Mesothelial cell of epicardium (in vitro differentiated cells): ENCODE measurements at regions not wholly inside any gene's neighbourhood (a gene's known extent, or its start where the extent isn't known, plus 50 kb on each side); places are given as distances from the start of the nearest gene placed in this dataset.

Source experiments
- DNase-seq, 2 experiments: peaks; one replicate each; pipeline ENCODE4 v3.0.0; 2021; ENCODE audit warnings: low spot score in 2 of 2; ENCODE audit not compliant: unreplicated experiment in 2 of 2
- H3K27ac Mint-ChIP-seq: 2 replicates; pipeline ENCODE4 v1.8.0; 2021; ENCODE audit warnings: mixed read lengths
- H3K27me3 Mint-ChIP-seq: 2 replicates; pipeline ENCODE4 v1.8.0; 2021; ENCODE audit warnings: low read depth, mixed read lengths
- H3K36me3 Mint-ChIP-seq: 2 replicates; pipeline ENCODE4 v1.8.0; 2021; ENCODE audit warnings: mixed read lengths
- H3K4me1 Mint-ChIP-seq: 2 replicates; pipeline ENCODE4 v1.8.0; 2021; ENCODE audit warnings: mixed read lengths
- H3K4me3 Mint-ChIP-seq: 2 replicates; pipeline ENCODE4 v1.8.0; 2021; ENCODE audit warnings: mild to moderate bottlenecking, moderate library complexity, mixed read lengths
- H3K9me3 Mint-ChIP-seq: 2 replicates; pipeline ENCODE4 v1.8.0; 2021; ENCODE audit warnings: mixed read lengths
- TF ChIP-seq, protein P1 (sequence below): fragments of 200-600 bp; sonication (generic); IDR thresholded peaks from one replicate; pipeline ENCODE4 v1.5.0; 2021; ENCODE audit warnings: antibody characterized with exemption; ENCODE audit not compliant: unreplicated experiment

DNA sequence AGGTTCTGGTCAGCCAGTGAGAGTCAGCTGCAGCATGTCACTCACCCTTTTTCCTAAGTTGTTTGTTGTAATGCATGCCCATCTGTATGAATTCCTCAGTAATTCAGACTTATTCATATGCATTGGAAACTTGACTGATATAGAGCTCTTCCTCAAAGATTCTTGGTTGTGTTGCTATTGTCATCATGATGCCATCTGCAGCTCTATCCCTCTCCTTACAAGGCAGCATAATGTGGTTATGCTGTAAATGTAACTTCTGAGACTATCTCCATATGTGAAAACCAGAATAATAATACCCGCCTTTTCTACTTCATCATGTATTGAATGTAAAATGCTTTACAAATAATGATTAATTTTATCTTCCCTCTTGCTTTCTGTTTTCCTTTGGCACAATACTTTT is 252.6 kb upstream of the MTPN start:
- H3K36me3 Mint-ChIP-seq: peaks cover 12% of the 10 kb centered on the region
- H3K4me1 Mint-ChIP-seq: no peaks in the 10 kb centered on the region
- no peak for DNase-seq
- no peaks in the 10 kb centered on the region for H3K27me3 Mint-ChIP-seq
- H3K4me3 Mint-ChIP-seq: no peak overlapping the region
- TF ChIP-seq, protein P1, sequence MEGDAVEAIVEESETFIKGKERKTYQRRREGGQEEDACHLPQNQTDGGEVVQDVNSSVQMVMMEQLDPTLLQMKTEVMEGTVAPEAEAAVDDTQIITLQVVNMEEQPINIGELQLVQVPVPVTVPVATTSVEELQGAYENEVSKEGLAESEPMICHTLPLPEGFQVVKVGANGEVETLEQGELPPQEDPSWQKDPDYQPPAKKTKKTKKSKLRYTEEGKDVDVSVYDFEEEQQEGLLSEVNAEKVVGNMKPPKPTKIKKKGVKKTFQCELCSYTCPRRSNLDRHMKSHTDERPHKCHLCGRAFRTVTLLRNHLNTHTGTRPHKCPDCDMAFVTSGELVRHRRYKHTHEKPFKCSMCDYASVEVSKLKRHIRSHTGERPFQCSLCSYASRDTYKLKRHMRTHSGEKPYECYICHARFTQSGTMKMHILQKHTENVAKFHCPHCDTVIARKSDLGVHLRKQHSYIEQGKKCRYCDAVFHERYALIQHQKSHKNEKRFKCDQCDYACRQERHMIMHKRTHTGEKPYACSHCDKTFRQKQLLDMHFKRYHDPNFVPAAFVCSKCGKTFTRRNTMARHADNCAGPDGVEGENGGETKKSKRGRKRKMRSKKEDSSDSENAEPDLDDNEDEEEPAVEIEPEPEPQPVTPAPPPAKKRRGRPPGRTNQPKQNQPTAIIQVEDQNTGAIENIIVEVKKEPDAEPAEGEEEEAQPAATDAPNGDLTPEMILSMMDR: no peak
- H3K27ac Mint-ChIP-seq: no peak overlapping the region
- peaks cover 43% of the 10 kb centered on the region for H3K9me3 Mint-ChIP-seq

DNA sequence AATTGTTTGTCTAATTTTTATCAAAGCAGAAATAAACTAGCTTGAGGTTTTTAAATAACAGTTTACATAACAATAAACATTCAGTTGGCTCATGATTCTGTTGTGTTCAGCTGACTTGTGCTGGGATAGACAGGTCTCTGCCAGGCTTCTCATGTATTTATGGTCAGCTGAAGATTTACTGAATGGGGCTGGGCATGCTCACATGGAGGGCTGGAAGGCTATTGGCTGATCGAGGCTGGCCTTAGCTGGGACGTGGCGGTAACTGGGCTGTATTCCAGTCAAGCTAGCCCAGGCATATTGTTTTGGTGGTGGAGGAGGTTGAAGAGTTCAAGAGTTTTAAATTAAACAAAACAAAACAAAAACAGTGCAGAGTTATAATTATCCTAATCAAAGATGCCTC is 251.0 kb upstream of the MTPN start:
- no peaks in the 10 kb centered on the region for H3K4me1 Mint-ChIP-seq
- H3K27ac Mint-ChIP-seq: no peak overlapping the region
- H3K9me3 Mint-ChIP-seq: peaks cover 40% of the 10 kb centered on the region
- TF ChIP-seq, protein P1: no peak
- H3K4me3 Mint-ChIP-seq: no peak overlapping the region
- H3K27me3 Mint-ChIP-seq: no peaks in the 10 kb centered on the region
- no peak for DNase-seq
- peaks cover 10% of the 10 kb centered on the region for H3K36me3 Mint-ChIP-seq

DNA sequence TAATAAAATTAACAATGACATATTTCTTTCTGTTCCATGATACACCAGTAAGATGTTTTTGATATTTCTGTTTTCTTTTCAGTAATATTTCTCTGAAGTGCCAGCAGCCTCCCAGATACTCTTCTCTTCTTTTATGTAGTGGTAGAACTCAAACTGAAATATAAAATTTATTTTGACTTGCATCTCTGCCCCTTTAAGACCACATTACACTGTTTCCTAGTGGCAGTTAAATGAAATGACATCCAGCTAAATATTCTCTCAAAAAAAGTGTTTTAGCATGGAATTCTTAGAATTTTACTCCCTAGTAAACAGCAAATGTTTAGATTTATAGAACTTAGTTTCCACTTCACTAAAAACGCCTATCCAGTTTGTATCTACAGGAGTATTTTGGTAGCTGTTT is 237.2 kb upstream of the MTPN start:
- H3K27ac Mint-ChIP-seq: no peak overlapping the region
- H3K4me3 Mint-ChIP-seq: no peak overlapping the region
- peaks cover 7% of the 10 kb centered on the region for H3K9me3 Mint-ChIP-seq
- no peak for DNase-seq
- peaks cover 11% of the 10 kb centered on the region for H3K4me1 Mint-ChIP-seq
- H3K36me3 Mint-ChIP-seq: peaks cover 2% of the 10 kb centered on the region
- TF ChIP-seq, protein P1: peak; percentile 51
- no peaks in the 10 kb centered on the region for H3K27me3 Mint-ChIP-seq

DNA sequence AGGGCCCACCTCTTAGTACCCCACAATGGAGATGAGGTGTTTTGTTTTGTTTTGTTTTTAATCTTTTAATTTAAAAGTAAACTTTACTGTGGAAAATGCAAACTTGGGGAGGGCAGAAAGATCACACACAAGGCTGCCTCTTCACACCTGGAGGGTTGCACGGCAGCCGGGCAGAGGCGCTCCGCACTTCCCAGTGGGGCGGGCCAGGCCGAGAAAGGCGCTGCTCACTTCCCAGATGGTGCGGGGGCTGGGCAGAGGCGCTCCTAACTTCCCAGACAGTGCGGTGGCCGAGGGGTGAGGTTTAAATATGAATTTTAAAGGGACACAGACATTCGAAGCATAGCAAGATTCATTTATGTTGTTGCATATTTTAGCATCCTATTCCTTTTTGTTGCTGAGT is 235.9 kb upstream of the MTPN start:
- no peaks in the 10 kb centered on the region for H3K27me3 Mint-ChIP-seq
- TF ChIP-seq, protein P1: no peak

DNA sequence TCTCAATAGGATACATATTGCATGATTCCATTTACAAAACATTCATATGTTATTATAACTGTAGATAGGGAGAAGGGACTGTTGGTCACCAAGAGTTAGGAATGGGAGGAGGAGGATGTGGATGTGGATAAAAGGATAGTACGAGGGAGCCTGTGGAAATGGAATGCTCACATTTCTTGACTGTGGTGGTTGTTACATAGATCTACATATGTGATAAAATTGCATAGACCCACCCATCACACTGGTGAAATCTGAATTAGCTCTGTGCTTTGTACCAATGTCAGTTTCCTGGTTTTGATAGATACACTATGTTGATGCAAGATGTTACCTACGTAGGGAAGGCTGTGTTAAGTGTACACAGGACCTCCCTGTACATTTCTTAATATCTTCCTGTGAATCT is 233.5 kb upstream of the MTPN start:
- no peaks in the 10 kb centered on the region for H3K27me3 Mint-ChIP-seq
- H3K4me1 Mint-ChIP-seq: no peaks in the 10 kb centered on the region
- H3K9me3 Mint-ChIP-seq: peaks cover 16% of the 10 kb centered on the region
- H3K36me3 Mint-ChIP-seq: peaks cover 2% of the 10 kb centered on the region
- H3K27ac Mint-ChIP-seq: no peak overlapping the region
- DNase-seq: no peak
- H3K4me3 Mint-ChIP-seq: no peak overlapping the region
- TF ChIP-seq, protein P1: no peak

More for the DNA sequence above, 235.9 kb upstream of the MTPN start:
- no peak overlapping the region for H3K4me3 Mint-ChIP-seq
- no peak overlapping the region for H3K27ac Mint-ChIP-seq
- H3K4me1 Mint-ChIP-seq: peaks cover under 1% of the 10 kb centered on the region
- peaks cover 10% of the 10 kb centered on the region for H3K9me3 Mint-ChIP-seq
- peaks cover 2% of the 10 kb centered on the region for H3K36me3 Mint-ChIP-seq
- no peak for DNase-seq

DNA sequence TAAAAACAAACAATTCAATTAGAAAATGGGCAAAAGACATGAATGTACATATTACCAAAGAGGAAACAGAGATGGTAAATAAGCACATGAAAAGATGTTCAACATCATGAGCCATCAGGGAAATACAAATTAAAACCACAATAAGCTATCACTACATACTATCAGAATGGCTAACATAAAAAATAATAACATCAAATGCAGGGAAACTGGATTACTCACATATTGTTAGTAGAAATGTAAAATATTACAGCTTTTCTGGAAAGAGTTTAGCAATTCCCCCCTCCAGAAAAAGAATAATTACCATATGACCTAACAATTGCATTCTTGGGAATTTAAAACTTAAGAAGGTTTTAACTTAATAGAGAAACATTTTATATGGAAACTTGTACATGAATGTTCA is 232.9 kb upstream of the MTPN start:
- Mint-ChIP-seq H3K27ac (no peak overlapping the region), H3K4me3 (no peak overlapping the region), H3K9me3 (peaks cover 15% of the 10 kb centered on the region), H3K27me3 (no peaks in the 10 kb centered on the region), H3K4me1 (no peaks in the 10 kb centered on the region), H3K36me3 (peaks cover 2% of the 10 kb centered on the region)
- TF ChIP-seq, protein P1: no peak
- DNase-seq: no peak
